NB4 (cell line): ENCODE measurements at regions not wholly inside any gene's neighbourhood (a gene's known extent, or its start where the extent isn't known, plus 50 kb on each side); places are given as distances from the start of the nearest gene placed in this dataset.
A peak's percentile ranks its signal among the peaks of the same experiment; 100 is the strongest.

Experiments used
- DNase-seq: peaks from one replicate; pipeline ENCODE4 v3.0.0; 2010; ENCODE audit warnings: low read depth
- H3K4me3 ChIP-seq: one replicate; pipeline ENCODE4 v1.5.1; 2011; ENCODE audit warnings: mild to moderate bottlenecking, low read depth, low read length, moderate library complexity
- MYC ChIP-seq: IDR thresholded peaks from 2 replicates; pipeline ENCODE4 v1.6.1; 2011; ENCODE audit warnings: low read depth, low read length
- POLR2A ChIP-seq: IDR thresholded peaks from 2 replicates; pipeline ENCODE4 v1.6.1; 2011; ENCODE audit warnings: mild to moderate bottlenecking; ENCODE audit not compliant: insufficient read length; ENCODE audit errors: extremely low read depth
- TF ChIP-seq, protein P1 (sequence below): IDR thresholded peaks from one replicate; pipeline ENCODE4 v1.5.1; 2012; ENCODE audit warnings: low read depth, low read length
- TF ChIP-seq, protein P2 (sequence below): IDR thresholded peaks from 2 replicates; pipeline ENCODE4 v1.6.1; 2011; ENCODE audit warnings: low read depth, low read length

DNA sequence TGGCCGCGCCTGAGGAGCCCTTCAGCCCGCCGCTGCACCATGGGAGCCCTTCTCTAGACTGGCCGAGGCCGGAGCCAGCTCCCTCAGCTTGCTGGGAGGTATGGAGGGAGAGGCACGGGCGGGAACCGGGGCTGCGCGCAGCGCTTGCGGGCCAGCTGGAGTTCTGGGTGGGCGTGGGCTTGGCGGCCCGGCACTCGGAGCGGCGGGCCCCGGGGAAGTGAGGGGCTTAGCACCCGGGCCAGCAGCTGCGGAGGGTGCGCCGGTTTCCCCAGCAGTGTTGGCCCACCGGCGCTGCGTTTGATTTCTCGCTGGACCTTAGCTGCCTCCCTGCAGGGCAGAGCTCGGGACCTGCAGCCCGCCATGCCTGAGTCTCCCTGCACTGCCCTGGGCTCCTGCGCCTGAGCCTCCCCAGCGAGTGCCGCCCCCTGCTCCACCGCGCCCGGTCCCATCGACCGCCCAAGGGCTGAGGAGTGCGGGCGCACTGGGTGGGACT, 1890.0 kb upstream of the PCDH20 start:
- no peak for DNase-seq
- TF ChIP-seq POLR2A (no peak), MYC (no peak)
- TF ChIP-seq, protein P1, sequence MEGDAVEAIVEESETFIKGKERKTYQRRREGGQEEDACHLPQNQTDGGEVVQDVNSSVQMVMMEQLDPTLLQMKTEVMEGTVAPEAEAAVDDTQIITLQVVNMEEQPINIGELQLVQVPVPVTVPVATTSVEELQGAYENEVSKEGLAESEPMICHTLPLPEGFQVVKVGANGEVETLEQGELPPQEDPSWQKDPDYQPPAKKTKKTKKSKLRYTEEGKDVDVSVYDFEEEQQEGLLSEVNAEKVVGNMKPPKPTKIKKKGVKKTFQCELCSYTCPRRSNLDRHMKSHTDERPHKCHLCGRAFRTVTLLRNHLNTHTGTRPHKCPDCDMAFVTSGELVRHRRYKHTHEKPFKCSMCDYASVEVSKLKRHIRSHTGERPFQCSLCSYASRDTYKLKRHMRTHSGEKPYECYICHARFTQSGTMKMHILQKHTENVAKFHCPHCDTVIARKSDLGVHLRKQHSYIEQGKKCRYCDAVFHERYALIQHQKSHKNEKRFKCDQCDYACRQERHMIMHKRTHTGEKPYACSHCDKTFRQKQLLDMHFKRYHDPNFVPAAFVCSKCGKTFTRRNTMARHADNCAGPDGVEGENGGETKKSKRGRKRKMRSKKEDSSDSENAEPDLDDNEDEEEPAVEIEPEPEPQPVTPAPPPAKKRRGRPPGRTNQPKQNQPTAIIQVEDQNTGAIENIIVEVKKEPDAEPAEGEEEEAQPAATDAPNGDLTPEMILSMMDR = no peak
- H3K4me3 ChIP-seq = no peak overlapping the region

DNA sequence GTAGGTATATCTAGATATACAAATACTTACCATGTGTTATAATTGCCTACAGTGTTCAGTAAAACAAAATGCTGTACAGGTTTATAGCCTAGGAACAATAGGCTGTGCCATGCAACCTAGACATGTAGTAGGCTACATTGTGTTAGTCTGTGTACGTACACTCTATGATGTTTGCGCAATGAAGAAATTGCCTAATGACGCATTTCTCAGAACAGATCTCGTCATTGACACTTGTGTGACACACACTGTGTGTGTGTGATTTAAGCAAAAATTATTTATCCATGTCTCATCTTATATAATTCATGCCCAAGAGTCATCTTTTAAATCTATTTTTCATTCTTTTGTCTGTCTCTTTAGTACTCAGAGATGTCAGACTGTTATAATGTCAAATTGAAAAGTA, 1888.8 kb upstream of the PCDH20 start:
- no peak overlapping the region for H3K4me3 ChIP-seq
- DNase-seq = peak; percentile 4
- TF ChIP-seq, protein P2, sequence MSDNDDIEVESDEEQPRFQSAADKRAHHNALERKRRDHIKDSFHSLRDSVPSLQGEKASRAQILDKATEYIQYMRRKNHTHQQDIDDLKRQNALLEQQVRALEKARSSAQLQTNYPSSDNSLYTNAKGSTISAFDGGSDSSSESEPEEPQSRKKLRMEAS = no peak
- TF ChIP-seq MYC (no peak), POLR2A (no peak)
- TF ChIP-seq, protein P1 = no peak

DNA sequence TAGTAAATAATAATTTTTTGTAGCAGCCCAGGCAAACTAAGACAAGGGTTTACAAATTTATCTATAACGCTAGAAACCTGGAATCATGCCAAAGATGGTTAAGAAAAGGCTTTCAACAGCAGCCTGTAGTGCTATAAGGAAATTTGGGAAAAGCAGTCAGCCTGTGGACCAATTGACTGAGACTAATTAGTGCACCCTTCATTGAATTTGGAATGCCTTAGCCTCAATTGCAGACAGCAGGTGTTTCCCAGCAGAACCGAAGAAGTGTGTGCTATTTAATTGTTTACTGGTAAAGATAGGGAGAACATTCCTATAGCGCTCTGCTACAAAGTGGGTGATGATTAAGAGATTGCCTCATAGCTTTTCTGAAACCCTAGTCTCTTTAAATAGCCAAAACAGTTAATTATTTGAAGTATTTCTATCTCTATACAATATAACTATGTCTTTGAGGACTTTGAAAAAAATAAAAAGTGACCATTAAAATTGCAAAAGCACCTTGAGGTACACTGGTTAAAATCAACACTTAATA, 1884.3 kb upstream of the PCDH20 start:
- no peak for DNase-seq
- TF ChIP-seq POLR2A (no peak), MYC (no peak)
- TF ChIP-seq, protein P1 = no peak
- TF ChIP-seq, protein P2 = no peak
- no peak overlapping the region for H3K4me3 ChIP-seq

DNA sequence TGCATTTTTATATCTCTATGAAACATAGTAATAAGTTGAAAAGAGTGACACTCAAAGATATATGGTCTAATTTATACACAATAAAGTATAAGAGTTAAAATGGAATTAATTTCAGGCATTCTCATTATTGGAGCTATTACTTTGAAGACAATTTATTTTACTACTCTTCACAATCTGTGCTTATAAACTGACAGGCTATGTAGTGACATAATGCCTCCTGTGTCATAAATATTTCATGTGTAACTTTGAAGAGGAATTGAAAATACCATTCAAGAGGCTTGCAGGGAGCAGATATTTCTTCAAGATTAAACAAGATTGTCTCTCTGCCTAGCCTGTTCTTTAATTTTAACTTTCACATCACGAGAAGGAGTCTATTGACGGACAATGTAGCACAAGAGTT, 1881.5 kb upstream of the PCDH20 start:
- DNase-seq = no peak
- H3K4me3 ChIP-seq = no peak overlapping the region
- TF ChIP-seq POLR2A (no peak), MYC (no peak)
- TF ChIP-seq, protein P2 = no peak
- TF ChIP-seq, protein P1 = no peak

DNA sequence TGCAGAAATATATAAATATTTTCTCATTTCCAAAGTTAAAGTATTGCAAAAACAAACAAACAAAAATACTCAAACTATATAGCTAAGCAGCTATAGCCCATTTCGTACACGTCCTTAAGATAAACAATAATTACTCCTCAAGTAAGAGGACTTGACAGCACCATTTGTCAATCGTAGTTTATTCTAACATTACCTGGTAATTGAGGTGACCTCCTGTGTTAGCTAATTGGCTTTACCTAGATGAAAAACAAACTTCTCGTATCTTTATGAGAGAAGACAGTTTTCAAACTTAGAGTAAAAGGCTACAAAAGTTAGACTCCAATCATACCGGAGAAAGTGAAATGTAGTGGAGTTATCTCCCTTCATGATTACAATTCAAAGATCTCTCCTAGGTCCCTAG, 1876.1 kb upstream of the PCDH20 start:
- no peak for TF ChIP-seq POLR2A
- TF ChIP-seq, protein P2 = no peak
- TF ChIP-seq, protein P1 = no peak
- TF ChIP-seq MYC = no peak
- H3K4me3 ChIP-seq = no peak overlapping the region

DNA sequence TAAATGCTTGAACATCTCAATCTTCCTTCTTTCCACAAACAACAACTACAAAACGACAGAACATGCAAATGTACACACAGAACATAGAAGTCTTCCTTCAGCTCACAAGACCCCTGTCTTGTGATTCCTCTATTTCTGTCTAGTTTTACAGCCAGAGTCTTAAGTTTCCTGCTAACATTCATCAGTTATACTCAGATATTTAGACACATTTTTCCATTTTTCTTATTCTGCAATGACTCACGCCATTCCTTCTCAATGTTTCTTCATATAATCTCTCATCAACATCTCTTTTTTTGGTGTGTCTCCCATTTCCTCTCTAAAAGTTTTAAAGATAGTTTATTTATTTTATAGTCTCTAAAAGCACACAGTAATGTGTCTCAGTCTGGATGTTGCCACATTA, 1872.9 kb upstream of the PCDH20 start:
- TF ChIP-seq POLR2A = no peak
- H3K4me3 ChIP-seq = no peak overlapping the region
- DNase-seq = no peak

More for the DNA sequence above, 1876.1 kb upstream of the PCDH20 start:
- no peak for DNase-seq
